PC-3 (cell line): ENCODE measurements at regions not wholly inside any gene's neighbourhood (a gene's known extent, or its start where the extent isn't known, plus 50 kb on each side); places are given as distances from the start of the nearest gene placed in this dataset.

Source experiments
- ATAC-seq: fragments of 200-7000 bp; cut with Tn5 transposase; 2 replicates; pipeline ENCODE4 v1.9.1; 2020; ENCODE audit warnings: mild to moderate bottlenecking, moderate library complexity
- BruUV-seq: library from RNA; stranded (reverse); fragments of 400-500 nt; replicated peaks from 2 replicates; lab custom pipeline; 2021; lab: Mats Ljungman, UMichigan
- CTCF ChIA-PET: fragments of 300-600 bp; sonication (Branson Sonifier 250); formaldehyde crosslinking; loops from one replicate; lab custom pipeline; 2022; ENCODE audit warnings: antibody characterized with exemption; lab: Charles Lee
- POLR2A ChIA-PET: fragments of 300-600 bp; sonication (Branson Sonifier 250); formaldehyde crosslinking; loops from one replicate; lab custom pipeline; 2022; ENCODE audit warnings: antibody characterized with exemption; ENCODE audit not compliant: unreplicated experiment; lab: Charles Lee
- DNase-seq: peaks from one replicate; pipeline ENCODE4 v3.0.0-alpha.2; 2015
- H2AFZ ChIP-seq: fragments of 300-600 bp; sonication (generic); 2 replicates; pipeline ENCODE4 v1.6.0; 2016; ENCODE audit warnings: antibody characterized with exemption, low read length
- H3F3A ChIP-seq: fragments of 300-600 bp; sonication (generic); one replicate; pipeline ENCODE4 v1.6.0; 2017; ENCODE audit warnings: antibody characterized with exemption, low read length, control low read depth, mild to moderate bottlenecking; ENCODE audit not compliant: unreplicated experiment
- H3K27ac ChIP-seq: fragments of 300-600 bp; sonication (generic); 2 replicates; pipeline ENCODE4 v1.5.1; 2016; ENCODE audit warnings: mild to moderate bottlenecking, low read length
- H3K27me3 ChIP-seq: fragments of 300-600 bp; sonication (generic); 2 replicates; pipeline ENCODE4 v1.6.1; 2016; ENCODE audit warnings: low read length, mixed read lengths
- H3K36me3 ChIP-seq: fragments of 300-600 bp; sonication (generic); 2 replicates; pipeline ENCODE4 v1.6.1; 2016; ENCODE audit warnings: low read depth, mixed run types, low read length, mixed read lengths
- H3K4me1 ChIP-seq: fragments of 300-600 bp; sonication (generic); 2 replicates; pipeline ENCODE4 v1.5.1; 2016; ENCODE audit warnings: low read length; ENCODE audit not compliant: insufficient read depth
- H3K4me2 ChIP-seq: fragments of 300-600 bp; sonication (generic); 2 replicates; pipeline ENCODE4 v1.6.0; 2016; ENCODE audit warnings: low read length
- H3K4me3 ChIP-seq: fragments of 300-600 bp; sonication (generic); 2 replicates; pipeline ENCODE4 v1.5.1; 2016; ENCODE audit warnings: mild to moderate bottlenecking, low read length, mixed read lengths
- H3K79me2 ChIP-seq: fragments of 300-600 bp; sonication (generic); 2 replicates; pipeline ENCODE4 v1.6.1; 2017; ENCODE audit warnings: low read length, mixed read lengths
- H3K9ac ChIP-seq: fragments of 300-600 bp; sonication (generic); 2 replicates; pipeline ENCODE4 v1.6.0; 2016; ENCODE audit warnings: mild to moderate bottlenecking, low read length
- H3K9me2 ChIP-seq: fragments of 300-600 bp; sonication (generic); replicated peaks from 2 replicates; pipeline ENCODE4 v1.6.1; 2016; ENCODE audit warnings: mixed run types, low read length, mixed read lengths
- H3K9me3 ChIP-seq: fragments of 300-600 bp; sonication (generic); 2 replicates; pipeline ENCODE4 v1.6.1; 2016; ENCODE audit warnings: low read length, mixed read lengths
- H4K20me1 ChIP-seq: fragments of 300-600 bp; sonication (generic); 2 replicates; pipeline ENCODE4 v1.6.1; 2016; ENCODE audit warnings: low read length, mixed read lengths
- EZH2 ChIP-seq: fragments of 300-600 bp; sonication (generic); IDR thresholded peaks from one replicate; pipeline ENCODE4 v1.6.1; 2017; ENCODE audit warnings: antibody characterized with exemption, mild to moderate bottlenecking, low read length; ENCODE audit not compliant: unreplicated experiment
- EZH2phosphoT487 ChIP-seq: fragments of 300-600 bp; sonication (generic); IDR thresholded peaks from 2 replicates; pipeline ENCODE4 v1.6.1; 2018; ENCODE audit warnings: mild to moderate bottlenecking, antibody characterized with exemption, low read length, borderline replicate concordance
- intact Hi-C: fragments of 100-400 bp; cut with micrococcal nuclease; formaldehyde crosslinking; loops from 2 replicates; pipeline ENCODE4 v1.9.0; 2023
- TF ChIP-seq, protein P1 (sequence below): fragments of 300-600 bp; sonication (generic); conservative IDR thresholded peaks from 2 replicates; pipeline ENCODE4 v1.5.1; 2017; ENCODE audit warnings: antibody characterized with exemption, low read depth, mild to moderate bottlenecking, low read length

DNA sequence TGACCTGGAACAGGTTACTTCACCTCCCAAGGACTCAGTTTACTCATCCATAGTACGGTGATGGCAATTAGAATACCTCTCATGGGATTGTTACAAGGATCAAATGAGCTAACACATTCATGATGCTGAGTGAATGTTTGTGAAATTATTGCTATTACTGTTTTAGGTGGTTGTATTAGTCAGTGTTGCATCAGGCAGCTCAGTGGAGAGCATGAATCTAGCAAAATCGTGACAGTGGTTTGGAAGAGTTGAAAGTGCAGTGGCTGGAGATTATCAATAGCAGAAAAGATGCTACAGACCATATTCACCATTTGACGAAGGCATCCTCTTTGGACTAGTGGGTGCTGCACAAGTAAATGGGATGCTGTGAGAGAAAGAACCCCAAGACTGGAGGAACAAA lies 50.4 kb upstream of the CTNNBL1 start:
- Histone ChIP-seq H3K9me2 (no peaks in the 10 kb centered on the region), H3K27me3 (peaks cover 59% of the 10 kb centered on the region), H3K4me2 (no peak overlapping the region), H2AFZ (no peak overlapping the region), H3K79me2 (no peaks in the 10 kb centered on the region), H3K9me3 (no peaks in the 10 kb centered on the region), H3F3A (no peaks in the 10 kb centered on the region), H3K9ac (no peak overlapping the region), H3K4me3 (no peak overlapping the region), H3K36me3 (no peaks in the 10 kb centered on the region), H4K20me1 (no peaks in the 10 kb centered on the region), H3K4me1 (no peaks in the 10 kb centered on the region), H3K27ac (no peak overlapping the region)
- ChIA-PET POLR2A (no interaction called here), CTCF (no interaction called here)
- no TSS peak for BruUV-seq
- ATAC-seq (no peak), DNase-seq (no peak)
- TF ChIP-seq, protein P1, sequence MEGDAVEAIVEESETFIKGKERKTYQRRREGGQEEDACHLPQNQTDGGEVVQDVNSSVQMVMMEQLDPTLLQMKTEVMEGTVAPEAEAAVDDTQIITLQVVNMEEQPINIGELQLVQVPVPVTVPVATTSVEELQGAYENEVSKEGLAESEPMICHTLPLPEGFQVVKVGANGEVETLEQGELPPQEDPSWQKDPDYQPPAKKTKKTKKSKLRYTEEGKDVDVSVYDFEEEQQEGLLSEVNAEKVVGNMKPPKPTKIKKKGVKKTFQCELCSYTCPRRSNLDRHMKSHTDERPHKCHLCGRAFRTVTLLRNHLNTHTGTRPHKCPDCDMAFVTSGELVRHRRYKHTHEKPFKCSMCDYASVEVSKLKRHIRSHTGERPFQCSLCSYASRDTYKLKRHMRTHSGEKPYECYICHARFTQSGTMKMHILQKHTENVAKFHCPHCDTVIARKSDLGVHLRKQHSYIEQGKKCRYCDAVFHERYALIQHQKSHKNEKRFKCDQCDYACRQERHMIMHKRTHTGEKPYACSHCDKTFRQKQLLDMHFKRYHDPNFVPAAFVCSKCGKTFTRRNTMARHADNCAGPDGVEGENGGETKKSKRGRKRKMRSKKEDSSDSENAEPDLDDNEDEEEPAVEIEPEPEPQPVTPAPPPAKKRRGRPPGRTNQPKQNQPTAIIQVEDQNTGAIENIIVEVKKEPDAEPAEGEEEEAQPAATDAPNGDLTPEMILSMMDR, result no peak
- TF ChIP-seq EZH2 (no peak), EZH2phosphoT487 (no peak)
- intact Hi-C loops, result no loop called here

DNA sequence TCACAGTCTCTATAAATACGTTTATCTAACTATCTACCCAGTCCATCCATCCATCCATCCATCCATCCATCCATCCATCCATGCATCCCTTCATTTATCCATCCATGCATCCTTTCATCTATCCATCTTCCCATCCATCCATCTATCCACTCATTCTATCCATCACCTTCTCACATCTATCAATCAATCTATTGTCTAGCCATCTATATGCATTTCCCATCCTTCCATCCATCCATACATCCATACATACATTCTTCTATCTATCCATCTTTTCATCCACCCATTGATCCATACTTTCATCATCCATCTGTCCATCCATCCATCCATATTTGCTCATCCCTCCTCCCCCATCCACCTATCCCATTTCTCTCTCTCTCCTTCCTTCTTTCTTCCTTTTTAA lies 51.6 kb upstream of the CTNNBL1 start:
- CTCF ChIA-PET, result no interaction called here

More for the DNA sequence above, 51.6 kb upstream of the CTNNBL1 start:
- Histone ChIP-seq H3K27ac (no peak overlapping the region), H3F3A (no peaks in the 10 kb centered on the region), H3K79me2 (no peaks in the 10 kb centered on the region), H3K4me2 (no peak overlapping the region), H3K27me3 (peaks cover 59% of the 10 kb centered on the region), H4K20me1 (no peaks in the 10 kb centered on the region), H2AFZ (no peak overlapping the region), H3K4me3 (no peak overlapping the region), H3K9me3 (no peaks in the 10 kb centered on the region), H3K9ac (no peak overlapping the region), H3K9me2 (no peaks in the 10 kb centered on the region), H3K36me3 (no peaks in the 10 kb centered on the region), H3K4me1 (no peaks in the 10 kb centered on the region)
- no peak for ATAC-seq
- POLR2A ChIA-PET, result no interaction called here
- intact Hi-C loops, result no loop called here
- TF ChIP-seq EZH2 (no peak), EZH2phosphoT487 (no peak)
- TF ChIP-seq, protein P1, result no peak
- DNase-seq, result no peak
- no TSS peak for BruUV-seq
